ENCODE measurements at regions not wholly inside any gene's neighbourhood (a gene's known extent, or its start where the extent isn't known, plus 50 kb on each side); places are given as distances from the start of the nearest gene placed in this dataset.

DNA sequence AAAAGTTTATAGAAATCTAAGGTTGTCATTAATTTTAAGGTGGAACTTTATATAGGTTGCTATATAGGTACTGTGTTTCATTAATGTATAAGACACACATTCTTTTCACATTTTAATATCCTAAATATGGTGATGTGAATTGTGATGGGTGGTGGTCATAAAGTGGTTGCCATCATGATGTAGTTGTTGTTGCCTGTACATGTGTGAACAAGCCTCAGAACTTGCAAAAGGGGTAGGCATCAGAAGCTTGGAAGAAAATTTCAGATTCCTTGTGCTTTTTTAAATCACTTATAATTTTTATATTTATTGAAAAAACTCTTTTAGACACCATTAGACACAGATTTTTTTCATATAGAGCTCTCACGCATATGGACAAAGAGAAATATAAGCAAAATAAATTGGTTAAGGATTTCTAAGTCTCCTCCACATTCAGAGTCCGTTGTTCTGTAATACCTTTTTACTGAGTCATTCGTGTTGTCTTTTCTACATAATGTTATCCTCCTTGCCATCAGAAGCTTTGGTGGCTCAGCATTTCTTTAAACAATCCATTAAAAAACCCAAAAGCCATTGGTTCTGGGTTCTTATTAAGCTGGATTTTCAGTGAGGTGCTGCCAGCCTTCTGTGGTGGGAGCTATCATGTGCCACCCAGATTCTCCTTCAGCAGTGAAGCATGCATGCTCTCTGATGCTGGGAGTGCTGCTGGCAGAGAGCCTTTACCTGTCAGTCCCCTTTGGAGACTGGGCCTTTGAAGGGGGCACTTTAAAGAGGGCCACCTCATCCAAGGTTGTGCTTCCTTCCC, 140.4 kb upstream of the GALNT15 start:
- TF ChIP-seq YY1 (IDR thresholded peaks at IDR 0.05; ENCODE audit: insufficient read depth, insufficient read length) (no peak), ZNF274 (IDR thresholded peaks at IDR 0.05; ENCODE audit: low read depth, low read length) (no peak)
